Trophoblast cell (in vitro differentiated cells and primary cell): ENCODE measurements at regions not wholly inside any gene's neighbourhood (a gene's known extent, or its start where the extent isn't known, plus 50 kb on each side); places are given as distances from the start of the nearest gene placed in this dataset.

Experiments
- DNase-seq, 2 donors: peaks; one replicate each; pipeline ENCODE4 v3.0.0-alpha.2; 2016
- H2AFZ ChIP-seq: 2 replicates; pipeline ENCODE4 v1.6.1; 2013; ENCODE audit warnings: low read length, moderate library complexity, mild to moderate bottlenecking; ENCODE audit not compliant: insufficient read depth, poor library complexity
- H2AK5ac ChIP-seq: 2 replicates; pipeline ENCODE4 v1.6.1; 2013; ENCODE audit warnings: mild to moderate bottlenecking, low read length
- H2BK120ac ChIP-seq: 2 replicates; pipeline ENCODE4 v1.6.1; 2013; ENCODE audit warnings: low read length, mild to moderate bottlenecking, moderate library complexity; ENCODE audit not compliant: insufficient read depth, poor library complexity
- H2BK12ac ChIP-seq: 2 replicates; pipeline ENCODE4 v1.6.1; 2013; ENCODE audit warnings: mild to moderate bottlenecking, low read length, moderate library complexity
- H2BK5ac ChIP-seq: 2 replicates; pipeline ENCODE4 v1.6.1; 2013; ENCODE audit warnings: low read length, low read depth, moderate library complexity, mild to moderate bottlenecking; ENCODE audit not compliant: poor library complexity
- H3K14ac ChIP-seq: 2 replicates; pipeline ENCODE4 v1.6.1; 2013; ENCODE audit warnings: mild to moderate bottlenecking, low read length
- H3K18ac ChIP-seq: 2 replicates; pipeline ENCODE4 v1.6.1; 2013; ENCODE audit warnings: mild to moderate bottlenecking, low read length
- H3K23ac ChIP-seq: 2 replicates; pipeline ENCODE4 v1.6.1; 2013; ENCODE audit warnings: low read length
- H3K27ac ChIP-seq: 2 replicates; pipeline ENCODE4 v1.5.1; 2013; ENCODE audit warnings: low read depth, mild to moderate bottlenecking, inconsistent platforms, low read length, moderate library complexity
- H3K27me3 ChIP-seq: 2 replicates; pipeline ENCODE4 v1.6.1; 2013; ENCODE audit warnings: inconsistent platforms, mild to moderate bottlenecking, low read length, moderate library complexity; ENCODE audit not compliant: insufficient read depth
- H3K36me3 ChIP-seq, 2 experiments: 1 replicate in 1 of 2; 2 replicates in 1 of 2; pipeline ENCODE4 v1.6.1; 2013; ENCODE audit warnings: low read length in 2 of 2, mild to moderate bottlenecking in 2 of 2, moderate library complexity in 1 of 2; ENCODE audit not compliant: insufficient read depth in 2 of 2, control insufficient read depth in 1 of 2
- H3K4ac ChIP-seq: 2 replicates; pipeline ENCODE4 v1.6.1; 2013; ENCODE audit warnings: low read depth, mild to moderate bottlenecking, low read length, moderate library complexity
- H3K4me1 ChIP-seq, 2 experiments: 1 replicate in 1 of 2; 2 replicates in 1 of 2; pipeline ENCODE4 v1.6.1; 2013; ENCODE audit warnings: low read length in 2 of 2, mild to moderate bottlenecking in 2 of 2, moderate library complexity in 1 of 2; ENCODE audit not compliant: insufficient read depth in 2 of 2, control insufficient read depth in 1 of 2
- H3K4me2 ChIP-seq: 2 replicates; pipeline ENCODE4 v1.6.1; 2013; ENCODE audit warnings: inconsistent platforms, mild to moderate bottlenecking, low read length, moderate library complexity
- H3K4me3 ChIP-seq: 2 replicates; pipeline ENCODE4 v1.5.1; 2013; ENCODE audit warnings: mild to moderate bottlenecking, low read depth, low read length, inconsistent platforms
- H3K79me1 ChIP-seq: one replicate; pipeline ENCODE4 v1.6.1; 2013; ENCODE audit warnings: low read length
- H3K79me2 ChIP-seq: 2 replicates; pipeline ENCODE4 v1.6.1; 2013; ENCODE audit warnings: low read length, mild to moderate bottlenecking; ENCODE audit not compliant: control insufficient read depth, insufficient read depth, poor library complexity
- H3K9ac ChIP-seq: 2 replicates; pipeline ENCODE4 v1.6.1; 2013; ENCODE audit warnings: mild to moderate bottlenecking, low read length
- H3K9me3 ChIP-seq: 2 replicates; pipeline ENCODE4 v1.6.1; 2013; ENCODE audit warnings: low read depth, mild to moderate bottlenecking, control low read depth, inconsistent platforms, low read length; ENCODE audit not compliant: insufficient read depth
- H4K12ac ChIP-seq: 2 replicates; pipeline ENCODE4 v1.6.1; 2013; ENCODE audit warnings: low read depth, mild to moderate bottlenecking, low read length, moderate library complexity
- H4K8ac ChIP-seq: 2 replicates; pipeline ENCODE4 v1.6.1; 2013; ENCODE audit warnings: low read depth, mild to moderate bottlenecking, low read length, moderate library complexity
- H4K91ac ChIP-seq: one replicate; pipeline ENCODE4 v1.6.1; 2013; ENCODE audit warnings: low read depth, mild to moderate bottlenecking, low read length, moderate library complexity
- WGBS: extraction: QIAGEN DNeasy Blood & Tissue Kit; methylation state at CpG from one replicate; pipeline ENCODE4 v1.1.7; 2013; ENCODE audit warnings: missing lambda C conversion rate; ENCODE audit not compliant: insufficient read length, insufficient coverage; ENCODE audit errors: extremely low coverage; 5-methylcytosine and 5-hydroxymethylcytosine counted together

DNA sequence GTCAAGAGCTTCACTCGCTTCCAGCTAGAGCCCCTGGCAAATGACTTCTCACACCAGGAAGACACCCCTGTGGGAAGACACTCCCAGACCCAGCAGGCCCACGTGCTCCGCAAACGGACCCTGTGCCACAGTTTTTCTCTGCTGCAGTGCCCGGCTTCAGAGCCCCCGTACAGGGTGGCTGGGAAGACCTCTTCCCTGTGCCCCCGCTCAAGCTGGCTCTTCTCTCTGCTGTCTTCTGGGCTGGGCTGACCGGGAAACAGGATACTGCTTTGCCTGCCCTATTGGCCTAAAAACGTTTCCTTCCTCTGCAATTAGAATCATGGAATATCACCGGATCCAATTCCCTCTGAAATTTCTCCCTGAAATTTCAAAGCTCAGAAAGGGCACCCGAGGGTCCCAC lies 63.7 kb upstream of the CRHR1 start:
- Histone ChIP-seq H3K4me3 (peak overlapping the region; percentile 40), H3K27ac (no peak overlapping the region), H3K4me1 (no peaks in the 10 kb centered on the region), H2AFZ (no peak overlapping the region), H2BK5ac (no peak overlapping the region), H3K79me1 (no peaks in the 10 kb centered on the region), H4K8ac (no peak overlapping the region), H3K36me3 (no peaks in the 10 kb centered on the region), H3K27me3 (no peaks in the 10 kb centered on the region), H3K9ac (no peak overlapping the region), H3K9me3 (no peaks in the 10 kb centered on the region), H3K4ac (no peak overlapping the region), H3K23ac (no peak overlapping the region), H2AK5ac (no peak overlapping the region), H2BK120ac (no peak overlapping the region), H4K91ac (no peak overlapping the region), H3K79me2 (no peaks in the 10 kb centered on the region), H2BK12ac (no peak overlapping the region), H3K18ac (no peak overlapping the region), H3K4me2 (no peak overlapping the region), H3K14ac (no peak overlapping the region), H4K12ac (no peak overlapping the region)
- WGBS = no CpG with 5 or more reads among the region's 11 CpGs
- no peak for DNase-seq

DNA sequence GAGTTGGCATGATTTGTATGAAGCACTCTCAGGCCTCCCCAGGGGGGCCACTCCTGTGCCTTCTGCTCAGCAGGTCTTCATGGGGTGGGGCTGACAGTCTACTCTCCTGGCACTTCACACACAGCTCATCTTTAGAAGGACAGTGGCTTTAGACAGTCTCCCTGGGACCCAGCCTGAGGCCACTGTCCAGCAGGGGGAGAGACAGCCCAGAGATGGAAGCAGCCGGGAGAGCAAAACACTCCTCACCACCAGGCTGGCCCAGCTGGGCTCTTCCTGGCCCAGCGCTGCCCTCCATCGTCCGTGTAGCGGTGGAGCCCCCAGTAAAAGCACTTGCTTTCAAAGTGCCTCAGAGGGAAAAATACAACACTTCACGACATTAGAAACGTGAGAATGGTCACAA lies 62.0 kb upstream of the CRHR1 start:
- H3K27ac ChIP-seq = no peak overlapping the region
- H3K14ac ChIP-seq = no peak overlapping the region
- no peak overlapping the region for H2AFZ ChIP-seq
- no peak overlapping the region for H4K8ac ChIP-seq
- H3K79me2 ChIP-seq = no peaks in the 10 kb centered on the region
- no peaks in the 10 kb centered on the region for H3K36me3 ChIP-seq
- H4K91ac ChIP-seq = no peak overlapping the region
- peaks cover 1% of the 10 kb centered on the region for H3K9me3 ChIP-seq
- H3K4ac ChIP-seq = no peak overlapping the region
- no peak overlapping the region for H3K9ac ChIP-seq
- no peak overlapping the region for H2BK5ac ChIP-seq
- H2BK120ac ChIP-seq = no peak overlapping the region
- no peak overlapping the region for H3K18ac ChIP-seq
- WGBS = no CpG with 5 or more reads among the region's 7 CpGs
- DNase-seq = peak in 1 of 2 donors; percentile 36
- no peak overlapping the region for H2AK5ac ChIP-seq
- no peak overlapping the region for H4K12ac ChIP-seq
- no peak overlapping the region for H3K4me2 ChIP-seq
- no peaks in the 10 kb centered on the region for H3K27me3 ChIP-seq
- no peak overlapping the region for H3K23ac ChIP-seq
- H3K4me1 ChIP-seq = no peaks in the 10 kb centered on the region
- no peak overlapping the region for H2BK12ac ChIP-seq
- H3K79me1 ChIP-seq = no peaks in the 10 kb centered on the region
- H3K4me3 ChIP-seq = no peak overlapping the region

GRCh38 chr17:45729294-45729907 lies 54.7 kb upstream of the CRHR1 start:
- no peak for DNase-seq
- no peaks in the 10 kb centered on the region for H3K36me3 ChIP-seq
- no peaks in the 10 kb centered on the region for H3K27me3 ChIP-seq
- H2BK12ac ChIP-seq = no peak overlapping the region
- no peak overlapping the region for H2AK5ac ChIP-seq
- H3K4ac ChIP-seq = no peak overlapping the region
- no peak overlapping the region for H2BK5ac ChIP-seq
- H2BK120ac ChIP-seq = no peak overlapping the region
- no peak overlapping the region for H3K18ac ChIP-seq
- peak overlapping the region; percentile 41 for H3K9ac ChIP-seq
- no peak overlapping the region for H3K14ac ChIP-seq
- H3K79me2 ChIP-seq = no peaks in the 10 kb centered on the region
- H4K8ac ChIP-seq = no peak overlapping the region
- H3K23ac ChIP-seq = no peak overlapping the region
- H3K27ac ChIP-seq = no peak overlapping the region
- no peak overlapping the region for H4K12ac ChIP-seq
- H2AFZ ChIP-seq = no peak overlapping the region
- no peak overlapping the region for H4K91ac ChIP-seq
- no peaks in the 10 kb centered on the region for H3K79me1 ChIP-seq
- WGBS = no CpG with 5 or more reads among the region's 5 CpGs
- H3K4me1 ChIP-seq = no peaks in the 10 kb centered on the region
- H3K4me3 ChIP-seq = no peak overlapping the region
- no peak overlapping the region for H3K4me2 ChIP-seq
- peaks cover 9% of the 10 kb centered on the region for H3K9me3 ChIP-seq

DNA sequence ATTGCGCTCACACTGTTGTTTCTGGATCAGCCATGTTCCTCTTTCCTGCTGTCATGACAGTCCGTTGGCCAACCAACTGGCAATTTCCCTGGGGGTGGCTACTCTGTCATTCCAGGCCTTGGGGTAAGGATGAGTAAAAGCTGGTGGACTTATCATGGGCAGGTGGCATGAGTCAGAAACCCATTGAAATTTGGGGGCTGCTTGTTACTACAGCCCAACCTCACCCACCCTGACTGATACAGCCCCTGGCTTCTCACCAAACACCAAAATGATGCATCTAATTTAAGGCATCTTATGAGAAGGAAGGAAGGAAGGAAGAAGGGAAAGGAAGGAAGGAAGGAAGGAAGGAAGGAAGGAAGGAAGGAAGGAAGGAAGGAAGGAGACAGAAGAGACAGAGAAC lies 53.9 kb upstream of the CRHR1 start:
- Histone ChIP-seq H2AK5ac (no peak overlapping the region), H2BK12ac (no peak overlapping the region), H3K23ac (no peak overlapping the region), H3K79me2 (no peaks in the 10 kb centered on the region), H4K8ac (no peak overlapping the region), H3K4me3 (no peak overlapping the region), H3K27me3 (no peaks in the 10 kb centered on the region), H4K12ac (no peak overlapping the region), H3K4me1 (no peaks in the 10 kb centered on the region), H3K4me2 (no peak overlapping the region), H3K18ac (no peak overlapping the region), H2BK120ac (no peak overlapping the region), H3K27ac (no peak overlapping the region), H3K9ac (no peak overlapping the region), H3K9me3 (peaks cover 10% of the 10 kb centered on the region), H3K79me1 (no peaks in the 10 kb centered on the region), H3K14ac (no peak overlapping the region), H3K4ac (no peak overlapping the region), H4K91ac (no peak overlapping the region), H2AFZ (no peak overlapping the region), H2BK5ac (no peak overlapping the region), H3K36me3 (no peaks in the 10 kb centered on the region)
- no CpG with 5 or more reads among the region's 2 CpGs for WGBS
- no peak for DNase-seq
